ENCODE measurements at regions not wholly inside any gene's neighbourhood (a gene's known extent, or its start where the extent isn't known, plus 50 kb on each side); places are given as distances from the start of the nearest gene placed in this dataset.
"Not testable (repeated sequence)": the region's sequence is repeated elsewhere in the genome, so short reads cannot be mapped to it uniquely, and the experiment has no call there.

DNA sequence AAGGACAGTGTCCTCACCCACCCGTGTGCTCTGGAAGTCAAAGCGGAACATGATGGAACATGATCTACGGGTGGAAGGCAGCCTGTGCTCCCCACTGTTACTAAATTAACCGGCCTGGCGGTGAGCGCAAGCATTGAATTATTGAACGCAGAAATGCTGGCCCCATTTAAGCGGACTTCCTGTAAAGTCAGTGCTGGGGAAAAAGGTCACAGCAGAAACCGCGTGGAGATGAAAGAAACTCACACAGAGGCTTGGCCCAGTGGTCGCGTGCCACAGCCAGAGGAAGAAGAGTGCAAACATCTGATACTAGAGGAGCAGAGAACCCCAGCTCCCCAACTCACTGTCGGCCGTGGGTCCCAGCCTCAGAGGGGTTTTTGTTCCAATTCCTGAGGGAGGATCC, 321.2 kb downstream of the ADGRD1 start:
- Histone ChIP-seq H3K27ac (ENCODE audit: low read depth, low read length, poor library complexity, severe bottlenecking) (no peak overlapping the region), H3K4me1 (ENCODE audit: insufficient read depth, low read length, poor library complexity, severe bottlenecking) (no peaks in the 10 kb centered on the region), H3K4me3 (ENCODE audit: low read depth, low read length, poor library complexity, severe bottlenecking) (no peak overlapping the region), H3K27me3 (replicated peaks; ENCODE audit: insufficient read depth, low read depth, low read length, poor library complexity) (peaks cover 30% of the 10 kb centered on the region), H3K9me3 (ENCODE audit: low read depth, low read length, poor library complexity, severe bottlenecking) (no peaks in the 10 kb centered on the region), H3K36me3 (ENCODE audit: insufficient read depth, low read length, poor library complexity, severe bottlenecking) (no peaks in the 10 kb centered on the region)
- intact Hi-C loops (cut with micrococcal nuclease; ENCODE audit: unreplicated experiment), result no loop called here
- ChIA-PET CTCF (no interaction called here), POLR2A (ENCODE audit: low non-redundant PET) (no interaction called here)
- no TSS peak for BruUV-seq (replicated peaks)
- TF ChIP-seq EZH2 (IDR thresholded peaks at IDR 0.05; ENCODE audit: borderline replicate concordance, low read depth, low read length, poor library complexity, severe bottlenecking), result no peak
- TF ChIP-seq, protein P1, sequence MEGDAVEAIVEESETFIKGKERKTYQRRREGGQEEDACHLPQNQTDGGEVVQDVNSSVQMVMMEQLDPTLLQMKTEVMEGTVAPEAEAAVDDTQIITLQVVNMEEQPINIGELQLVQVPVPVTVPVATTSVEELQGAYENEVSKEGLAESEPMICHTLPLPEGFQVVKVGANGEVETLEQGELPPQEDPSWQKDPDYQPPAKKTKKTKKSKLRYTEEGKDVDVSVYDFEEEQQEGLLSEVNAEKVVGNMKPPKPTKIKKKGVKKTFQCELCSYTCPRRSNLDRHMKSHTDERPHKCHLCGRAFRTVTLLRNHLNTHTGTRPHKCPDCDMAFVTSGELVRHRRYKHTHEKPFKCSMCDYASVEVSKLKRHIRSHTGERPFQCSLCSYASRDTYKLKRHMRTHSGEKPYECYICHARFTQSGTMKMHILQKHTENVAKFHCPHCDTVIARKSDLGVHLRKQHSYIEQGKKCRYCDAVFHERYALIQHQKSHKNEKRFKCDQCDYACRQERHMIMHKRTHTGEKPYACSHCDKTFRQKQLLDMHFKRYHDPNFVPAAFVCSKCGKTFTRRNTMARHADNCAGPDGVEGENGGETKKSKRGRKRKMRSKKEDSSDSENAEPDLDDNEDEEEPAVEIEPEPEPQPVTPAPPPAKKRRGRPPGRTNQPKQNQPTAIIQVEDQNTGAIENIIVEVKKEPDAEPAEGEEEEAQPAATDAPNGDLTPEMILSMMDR (conservative IDR thresholded peaks at IDR 0.05; ENCODE audit: low read depth, low read length), result no peak
- no peak for DNase-seq (ENCODE audit: low spot score)

- H3K27me3 ChIP-seq (replicated peaks; ENCODE audit: insufficient read depth, low read depth, low read length, poor library complexity), result peaks cover 39% of the 10 kb centered on the region
- H3K4me3 ChIP-seq (ENCODE audit: low read depth, low read length, poor library complexity, severe bottlenecking), result no peak overlapping the region
- no peaks in the 10 kb centered on the region for H3K4me1 ChIP-seq (ENCODE audit: insufficient read depth, low read length, poor library complexity, severe bottlenecking)
- no peaks in the 10 kb centered on the region for H3K9me3 ChIP-seq (ENCODE audit: low read depth, low read length, poor library complexity, severe bottlenecking)
- ChIA-PET POLR2A (ENCODE audit: low non-redundant PET) (no interaction called here), CTCF (no interaction called here)
- no peak for DNase-seq (ENCODE audit: low spot score)
- no TSS peak for BruUV-seq (replicated peaks)
- TF ChIP-seq, protein P1 (conservative IDR thresholded peaks at IDR 0.05; ENCODE audit: low read depth, low read length), result no peak
- no peak for TF ChIP-seq EZH2 (IDR thresholded peaks at IDR 0.05; ENCODE audit: borderline replicate concordance, low read depth, low read length, poor library complexity, severe bottlenecking)
- no peak overlapping the region for H3K27ac ChIP-seq (ENCODE audit: low read depth, low read length, poor library complexity, severe bottlenecking)
- no peaks in the 10 kb centered on the region for H3K36me3 ChIP-seq (ENCODE audit: insufficient read depth, low read length, poor library complexity, severe bottlenecking)
- intact Hi-C loops (cut with micrococcal nuclease; ENCODE audit: unreplicated experiment), result no loop called here
Observed at GRCh38 chr12:131275824-131276223, 322.1 kb downstream of the ADGRD1 start.

- no peak overlapping the region for H3K27ac ChIP-seq (ENCODE audit: low read depth, low read length, poor library complexity, severe bottlenecking)
- POLR2A ChIA-PET (ENCODE audit: low non-redundant PET), result no interaction called here
- H3K4me1 ChIP-seq (ENCODE audit: insufficient read depth, low read length, poor library complexity, severe bottlenecking), result no peaks in the 10 kb centered on the region
- CTCF ChIA-PET, result no interaction called here
- H3K36me3 ChIP-seq (ENCODE audit: insufficient read depth, low read length, poor library complexity, severe bottlenecking), result no peaks in the 10 kb centered on the region
- H3K4me3 ChIP-seq (ENCODE audit: low read depth, low read length, poor library complexity, severe bottlenecking), result no peak overlapping the region
- intact Hi-C loops (cut with micrococcal nuclease; ENCODE audit: unreplicated experiment), result no loop called here
- no peak for DNase-seq (ENCODE audit: low spot score)
- TF ChIP-seq, protein P1 (conservative IDR thresholded peaks at IDR 0.05; ENCODE audit: low read depth, low read length), result no peak
- TF ChIP-seq EZH2 (IDR thresholded peaks at IDR 0.05; ENCODE audit: borderline replicate concordance, low read depth, low read length, poor library complexity, severe bottlenecking), result no peak
- H3K27me3 ChIP-seq (replicated peaks; ENCODE audit: insufficient read depth, low read depth, low read length, poor library complexity), result peaks cover 42% of the 10 kb centered on the region
- no peaks in the 10 kb centered on the region for H3K9me3 ChIP-seq (ENCODE audit: low read depth, low read length, poor library complexity, severe bottlenecking)
- BruUV-seq (replicated peaks), result no TSS peak
Observed at GRCh38 chr12:131276501-131277185, 322.9 kb downstream of the ADGRD1 start.

DNA sequence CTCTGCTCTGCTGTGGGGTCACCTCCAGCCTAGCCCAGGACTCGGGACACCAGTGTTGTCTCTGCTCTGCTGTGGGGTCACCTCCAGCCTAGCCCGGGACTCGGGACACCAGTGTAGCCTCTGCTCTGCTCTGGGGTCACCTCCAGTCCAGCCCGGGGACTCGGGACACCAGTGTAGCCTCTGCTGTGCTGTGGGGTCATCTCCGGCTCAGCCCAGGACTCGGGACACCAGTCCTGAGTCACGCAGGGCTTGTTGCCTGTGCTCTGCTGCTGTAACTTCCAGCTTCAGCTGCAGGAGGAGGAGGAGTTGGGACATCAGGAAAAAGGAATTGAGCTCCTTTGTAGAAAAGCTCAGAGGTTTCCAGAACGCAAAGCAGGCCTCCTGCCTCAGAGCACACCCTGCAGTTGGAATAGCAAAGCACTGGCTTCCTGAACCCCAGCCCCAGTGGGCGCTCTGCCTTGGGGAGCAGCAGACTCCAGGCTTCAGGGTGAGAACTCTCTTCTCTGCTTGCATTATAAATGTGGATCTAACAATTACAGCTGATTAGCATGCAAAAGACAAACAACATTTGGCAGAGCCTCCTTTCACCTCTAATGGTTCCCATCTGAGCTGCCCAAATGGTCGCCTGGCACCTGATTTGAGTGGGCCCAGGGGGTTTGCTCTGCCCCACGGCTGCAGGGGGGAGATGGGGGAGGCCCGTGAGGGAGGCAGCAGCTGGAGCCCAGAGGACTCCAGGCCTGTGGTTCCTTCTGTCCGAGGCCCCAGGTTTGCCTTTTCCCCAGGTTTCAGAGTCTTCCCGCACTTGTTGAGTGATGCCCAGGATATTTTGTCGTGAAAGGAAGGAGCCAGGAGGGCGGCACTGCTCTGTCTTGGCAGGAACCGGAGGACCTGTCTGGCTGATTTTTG, 323.7 kb downstream of the ADGRD1 start:
- POLR2A ChIA-PET (ENCODE audit: low non-redundant PET); intact Hi-C loops (cut with micrococcal nuclease; ENCODE audit: unreplicated experiment); H3K27ac ChIP-seq (ENCODE audit: low read depth, low read length, poor library complexity, severe bottlenecking); CTCF ChIA-PET; H3K4me1 ChIP-seq (ENCODE audit: insufficient read depth, low read length, poor library complexity, severe bottlenecking); H3K4me3 ChIP-seq (ENCODE audit: low read depth, low read length, poor library complexity, severe bottlenecking); H3K9me3 ChIP-seq (ENCODE audit: low read depth, low read length, poor library complexity, severe bottlenecking); DNase-seq (ENCODE audit: low spot score); H3K36me3 ChIP-seq (ENCODE audit: insufficient read depth, low read length, poor library complexity, severe bottlenecking); BruUV-seq (replicated peaks): not testable (repeated sequence)
- H3K27me3 ChIP-seq (replicated peaks; ENCODE audit: insufficient read depth, low read depth, low read length, poor library complexity), result peaks cover 42% of the 10 kb centered on the region

GRCh38 chr12:131278451-131279115, 324.9 kb downstream of the ADGRD1 start:
- H3K36me3 ChIP-seq (ENCODE audit: insufficient read depth, low read length, poor library complexity, severe bottlenecking); POLR2A ChIA-PET (ENCODE audit: low non-redundant PET); H3K27ac ChIP-seq (ENCODE audit: low read depth, low read length, poor library complexity, severe bottlenecking); CTCF ChIA-PET; H3K4me1 ChIP-seq (ENCODE audit: insufficient read depth, low read length, poor library complexity, severe bottlenecking); H3K9me3 ChIP-seq (ENCODE audit: low read depth, low read length, poor library complexity, severe bottlenecking); BruUV-seq (replicated peaks); intact Hi-C loops (cut with micrococcal nuclease; ENCODE audit: unreplicated experiment); H3K4me3 ChIP-seq (ENCODE audit: low read depth, low read length, poor library complexity, severe bottlenecking); DNase-seq (ENCODE audit: low spot score): not testable (repeated sequence)
- peaks cover 42% of the 10 kb centered on the region for H3K27me3 ChIP-seq (replicated peaks; ENCODE audit: insufficient read depth, low read depth, low read length, poor library complexity)
